ENCODE measurements at regions not wholly inside any gene's neighbourhood (a gene's known extent, or its start where the extent isn't known, plus 50 kb on each side); places are given as distances from the start of the nearest gene placed in this dataset.

DNA sequence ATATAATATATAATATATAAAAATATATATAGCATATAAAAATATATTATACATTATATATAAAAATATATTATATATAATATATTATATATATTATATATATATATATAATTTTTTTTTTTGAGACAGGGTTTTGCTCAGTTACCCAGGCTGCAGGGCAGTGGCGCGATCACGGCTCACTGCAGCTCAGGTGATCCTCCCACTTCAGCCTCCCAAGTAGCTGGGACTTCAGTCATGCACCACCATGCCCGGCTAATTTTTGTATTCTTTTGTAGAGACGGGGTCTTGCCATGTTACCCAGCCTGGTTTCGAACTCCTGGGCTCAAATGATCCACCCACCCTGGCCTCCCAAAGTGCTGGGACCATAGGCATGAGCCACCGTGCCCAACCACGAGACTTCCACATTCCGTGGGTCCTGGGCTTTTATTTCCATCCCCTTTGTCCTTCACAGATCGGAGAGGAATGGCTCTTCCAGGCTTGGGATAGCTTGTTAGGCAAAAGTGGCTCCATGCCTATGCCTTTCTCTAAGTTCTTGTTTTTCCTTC lies 62.0 kb upstream of the IER5L start:
- no peak for TF ChIP-seq POLR2A (IDR thresholded peaks at IDR 0.05)
- TF ChIP-seq, protein P1, sequence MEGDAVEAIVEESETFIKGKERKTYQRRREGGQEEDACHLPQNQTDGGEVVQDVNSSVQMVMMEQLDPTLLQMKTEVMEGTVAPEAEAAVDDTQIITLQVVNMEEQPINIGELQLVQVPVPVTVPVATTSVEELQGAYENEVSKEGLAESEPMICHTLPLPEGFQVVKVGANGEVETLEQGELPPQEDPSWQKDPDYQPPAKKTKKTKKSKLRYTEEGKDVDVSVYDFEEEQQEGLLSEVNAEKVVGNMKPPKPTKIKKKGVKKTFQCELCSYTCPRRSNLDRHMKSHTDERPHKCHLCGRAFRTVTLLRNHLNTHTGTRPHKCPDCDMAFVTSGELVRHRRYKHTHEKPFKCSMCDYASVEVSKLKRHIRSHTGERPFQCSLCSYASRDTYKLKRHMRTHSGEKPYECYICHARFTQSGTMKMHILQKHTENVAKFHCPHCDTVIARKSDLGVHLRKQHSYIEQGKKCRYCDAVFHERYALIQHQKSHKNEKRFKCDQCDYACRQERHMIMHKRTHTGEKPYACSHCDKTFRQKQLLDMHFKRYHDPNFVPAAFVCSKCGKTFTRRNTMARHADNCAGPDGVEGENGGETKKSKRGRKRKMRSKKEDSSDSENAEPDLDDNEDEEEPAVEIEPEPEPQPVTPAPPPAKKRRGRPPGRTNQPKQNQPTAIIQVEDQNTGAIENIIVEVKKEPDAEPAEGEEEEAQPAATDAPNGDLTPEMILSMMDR (IDR thresholded peaks at IDR 0.05): no peak
- TF ChIP-seq POLR2AphosphoS5 (IDR thresholded peaks at IDR 0.05): no peak
- no peak for TF ChIP-seq EP300 (IDR thresholded peaks at IDR 0.05)
